GM18907 (cell line): ENCODE measurements at regions not wholly inside any gene's neighbourhood (a gene's known extent, or its start where the extent isn't known, plus 50 kb on each side); places are given as distances from the start of the nearest gene placed in this dataset.
"Not testable (repeated sequence)": the region's sequence is repeated elsewhere in the genome, so short reads cannot be mapped to it uniquely, and the experiment has no call there.

Experiments
- ATAC-seq: cut with Tn5 transposase; IDR thresholded peaks from one replicate; pipeline ENCODE4 v1.9.1; 2021; ENCODE audit warnings: mild to moderate bottlenecking, moderate library complexity; ENCODE audit not compliant: unreplicated experiment

GRCh38 chr22:23397613-23398567, 182.2 kb downstream of the IGLL1 start:
- ATAC-seq, result no peak

DNA sequence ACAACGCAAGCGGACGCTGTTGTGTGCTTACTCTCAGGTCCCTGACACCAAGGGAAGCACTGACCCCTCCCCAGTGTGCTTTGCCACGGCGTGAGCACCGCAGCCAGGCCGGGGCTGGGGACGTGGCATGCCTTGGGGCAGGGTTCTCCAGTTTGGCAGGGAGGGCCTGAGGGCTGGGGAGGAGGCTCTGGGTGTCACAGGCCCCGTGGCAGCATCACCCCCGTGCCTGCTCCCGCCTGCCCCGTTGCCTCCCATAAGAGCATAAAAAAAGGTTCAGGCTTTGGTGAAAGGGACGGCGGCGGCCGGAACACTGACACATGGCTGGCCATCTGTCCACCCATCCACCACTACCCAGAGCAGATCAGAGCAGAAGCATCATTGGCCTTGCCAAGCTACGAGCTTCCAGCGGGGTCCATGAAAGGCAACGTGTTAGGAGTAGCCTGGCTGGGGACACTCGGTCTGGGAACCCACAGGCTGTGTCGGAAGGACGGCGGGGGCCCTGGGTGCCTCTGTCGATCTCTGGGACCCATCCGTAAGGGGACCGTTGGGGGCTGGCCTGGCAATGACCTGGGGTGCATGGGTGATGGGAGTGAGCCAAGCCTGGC, 183.0 kb downstream of the IGLL1 start:
- no peak for ATAC-seq

DNA sequence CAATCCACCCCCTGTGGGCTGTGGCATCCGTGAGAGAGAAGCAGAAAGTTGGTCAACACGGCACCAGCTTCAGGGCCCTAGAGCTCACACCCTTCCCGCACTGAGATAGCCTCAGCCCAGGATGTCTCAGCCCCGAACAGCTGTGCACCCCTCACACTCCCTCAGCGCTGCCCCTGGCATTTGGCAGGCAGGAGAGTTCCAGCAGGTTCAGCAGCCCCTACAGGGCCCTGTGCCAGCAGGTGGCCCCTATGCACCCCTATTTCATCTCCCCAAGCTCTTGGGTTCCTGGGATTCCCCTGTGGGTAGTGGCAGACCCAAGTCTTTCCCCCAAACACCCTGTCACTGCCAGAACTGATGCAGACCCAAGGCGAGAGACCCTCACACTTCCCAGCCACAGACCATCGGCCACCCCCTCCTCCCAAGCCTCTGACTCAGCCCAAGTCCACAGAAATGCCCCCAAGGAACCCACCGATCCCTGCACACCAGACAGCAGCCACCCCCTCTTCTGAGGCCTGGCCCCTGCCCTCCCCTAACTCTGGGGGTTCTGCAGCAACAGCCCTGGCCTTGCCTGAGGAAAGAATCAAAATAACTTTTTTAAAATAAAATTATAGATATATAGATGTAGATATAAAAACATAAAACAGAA, 183.6 kb downstream of the IGLL1 start:
- no peak for ATAC-seq

DNA sequence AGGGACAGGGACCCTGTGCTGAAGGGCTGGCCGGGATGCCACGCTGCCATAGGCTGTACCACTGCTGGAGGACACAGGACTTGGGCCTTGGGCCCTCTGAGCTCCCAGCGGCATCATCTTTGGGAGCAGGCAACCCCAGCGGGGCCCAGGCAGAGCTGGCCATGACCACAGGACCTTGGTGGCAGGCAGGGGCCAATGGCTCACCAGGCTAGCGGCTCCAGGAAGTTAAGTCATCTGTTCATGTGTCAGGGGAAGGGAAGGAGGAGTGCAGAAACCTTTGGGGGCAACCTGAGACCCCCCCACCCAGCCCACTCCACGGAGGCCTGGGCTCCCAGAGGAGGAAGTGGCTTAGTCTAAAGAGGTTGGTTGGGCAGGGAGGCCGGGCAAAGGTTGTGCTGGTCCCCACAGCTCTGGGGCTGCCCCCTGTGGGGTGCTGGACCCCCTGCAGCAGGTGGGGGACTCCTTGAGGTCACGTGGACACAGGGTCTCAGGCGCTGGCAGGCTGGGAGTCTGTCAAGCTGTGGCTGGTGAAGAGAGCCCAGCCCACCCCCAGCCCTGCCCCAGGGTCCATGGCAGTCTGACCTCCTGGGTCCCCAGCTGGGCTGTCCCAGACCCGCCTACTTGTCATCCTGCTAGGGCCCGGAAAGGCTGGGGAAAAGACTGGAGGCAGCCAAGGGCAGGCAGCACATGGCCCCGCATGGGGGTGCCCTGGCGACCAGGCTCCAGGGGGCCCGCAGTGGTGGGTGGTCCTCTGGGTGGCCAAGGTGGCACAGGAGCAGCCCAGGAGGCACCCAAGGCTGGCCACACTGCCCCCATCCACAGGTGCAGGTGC, 184.3 kb downstream of the IGLL1 start:
- ATAC-seq, result no peak

GRCh38 chr22:23394525-23395326, 185.4 kb downstream of the IGLL1 start:
- ATAC-seq, result no peak

DNA sequence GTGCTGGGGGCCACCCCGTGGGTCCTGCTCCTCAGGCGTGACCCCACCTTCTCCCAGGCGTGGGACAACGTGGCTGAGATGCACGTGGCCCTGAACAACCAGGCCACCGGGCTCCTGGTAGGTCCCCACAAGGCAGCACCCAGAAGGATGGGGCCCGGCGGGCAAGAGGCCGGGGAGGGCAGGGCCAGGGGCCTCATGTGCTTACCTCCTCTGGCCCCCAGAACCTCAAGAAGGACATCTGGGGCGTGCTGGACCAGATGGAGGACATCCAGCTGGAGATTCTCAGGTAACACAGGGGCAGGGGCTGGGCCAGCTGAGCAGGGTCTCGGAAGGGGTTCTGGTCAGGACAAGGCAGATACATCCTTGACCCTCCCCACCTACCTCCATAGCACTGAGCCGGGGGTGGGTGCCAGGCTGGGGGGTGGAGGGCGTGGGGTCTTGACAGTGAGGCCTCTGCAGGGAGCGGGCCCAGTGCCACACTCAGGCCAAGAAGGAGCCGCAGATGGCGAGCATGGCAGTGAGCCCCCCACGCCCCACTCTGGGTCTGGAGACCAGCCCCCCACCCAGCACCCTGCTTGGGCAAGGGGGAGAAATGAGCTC, 186.3 kb downstream of the IGLL1 start:
- ATAC-seq, result no peak

DNA sequence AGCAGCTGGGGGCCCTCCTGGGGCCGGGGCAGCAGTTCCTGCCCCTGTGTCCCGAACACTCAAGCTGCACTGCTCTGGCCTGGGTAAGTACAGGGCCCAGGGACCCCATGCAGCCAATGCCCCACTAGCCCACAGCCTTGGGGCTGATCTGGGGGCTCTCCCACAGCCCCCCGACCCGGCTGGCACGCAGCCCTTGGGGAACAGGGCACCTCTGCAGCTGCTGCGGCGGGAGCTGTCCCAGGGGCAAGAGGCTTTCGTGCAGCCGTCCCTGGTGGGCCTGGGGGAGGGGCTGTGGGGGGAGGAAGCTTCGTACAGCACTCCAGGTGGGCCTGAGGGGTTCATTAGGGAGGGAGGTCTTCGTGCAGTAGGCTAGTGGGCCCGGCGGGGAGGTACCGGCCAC, 186.9 kb downstream of the IGLL1 start:
- not testable (repeated sequence) for ATAC-seq

DNA sequence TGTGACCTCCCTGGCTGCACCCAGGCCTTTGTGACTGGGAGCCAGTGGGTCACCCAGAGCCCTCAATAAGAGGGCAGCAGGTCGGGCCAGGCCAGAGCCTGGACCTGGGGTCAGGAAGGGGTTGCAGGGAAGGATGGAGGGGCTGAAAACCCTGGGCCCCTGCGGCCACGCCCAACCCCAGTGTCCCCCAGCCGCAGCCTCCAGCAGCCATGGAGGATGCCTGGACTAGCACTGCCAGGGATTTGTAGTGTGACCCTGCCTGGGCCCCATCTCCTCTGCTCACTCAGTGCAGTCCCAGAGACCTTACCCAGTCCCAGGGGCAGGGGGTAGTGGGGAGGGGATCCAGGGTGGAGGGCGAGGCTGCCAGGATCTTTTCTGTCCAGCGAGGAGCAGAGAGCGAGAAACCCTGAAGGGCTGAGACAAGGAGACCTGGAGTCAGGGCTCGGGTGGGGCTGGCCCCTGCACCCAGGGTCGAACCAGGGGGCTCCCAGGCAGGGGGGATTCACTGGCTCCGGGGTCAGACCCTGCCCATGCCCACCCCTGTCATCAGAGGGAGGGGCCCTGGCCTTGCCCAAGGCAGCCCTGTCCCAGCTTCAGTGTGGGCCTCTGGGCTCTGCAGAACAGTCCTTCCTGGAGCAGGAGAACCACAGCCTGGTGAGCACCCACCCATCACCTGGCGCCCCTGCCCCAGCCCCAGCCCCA, 187.5 kb downstream of the IGLL1 start:
- no peak for ATAC-seq

DNA sequence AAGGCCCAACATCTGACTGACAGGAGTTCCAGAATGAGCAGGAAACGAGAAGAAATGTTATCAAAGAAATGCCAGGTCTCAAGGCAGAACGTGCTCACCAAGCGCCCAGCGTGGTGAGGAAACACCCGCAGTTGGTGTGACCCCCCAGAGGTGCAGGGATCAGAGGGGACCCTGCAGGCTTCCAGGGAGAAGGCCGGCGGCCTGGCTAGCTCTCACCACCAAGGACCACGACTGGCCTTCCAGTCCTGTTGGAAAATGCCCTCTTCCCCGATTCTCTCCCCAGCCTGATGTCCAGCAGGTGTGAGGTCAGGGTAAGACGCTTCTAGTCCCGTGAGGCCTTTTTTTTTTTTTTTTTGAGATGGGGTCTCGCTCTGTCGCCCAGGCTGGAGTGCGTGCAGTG, 189.1 kb downstream of the IGLL1 start:
- no peak for ATAC-seq

GRCh38 chr22:23389271-23390071, 190.6 kb downstream of the IGLL1 start:
- ATAC-seq, result no peak

- ATAC-seq, result no peak
These were observed 191.6 kb downstream of the IGLL1 start for GRCh38 chr22:23388517-23388890.

- ATAC-seq, result no peak
These were observed 192.1 kb downstream of the IGLL1 start for GRCh38 chr22:23387827-23388516.

DNA sequence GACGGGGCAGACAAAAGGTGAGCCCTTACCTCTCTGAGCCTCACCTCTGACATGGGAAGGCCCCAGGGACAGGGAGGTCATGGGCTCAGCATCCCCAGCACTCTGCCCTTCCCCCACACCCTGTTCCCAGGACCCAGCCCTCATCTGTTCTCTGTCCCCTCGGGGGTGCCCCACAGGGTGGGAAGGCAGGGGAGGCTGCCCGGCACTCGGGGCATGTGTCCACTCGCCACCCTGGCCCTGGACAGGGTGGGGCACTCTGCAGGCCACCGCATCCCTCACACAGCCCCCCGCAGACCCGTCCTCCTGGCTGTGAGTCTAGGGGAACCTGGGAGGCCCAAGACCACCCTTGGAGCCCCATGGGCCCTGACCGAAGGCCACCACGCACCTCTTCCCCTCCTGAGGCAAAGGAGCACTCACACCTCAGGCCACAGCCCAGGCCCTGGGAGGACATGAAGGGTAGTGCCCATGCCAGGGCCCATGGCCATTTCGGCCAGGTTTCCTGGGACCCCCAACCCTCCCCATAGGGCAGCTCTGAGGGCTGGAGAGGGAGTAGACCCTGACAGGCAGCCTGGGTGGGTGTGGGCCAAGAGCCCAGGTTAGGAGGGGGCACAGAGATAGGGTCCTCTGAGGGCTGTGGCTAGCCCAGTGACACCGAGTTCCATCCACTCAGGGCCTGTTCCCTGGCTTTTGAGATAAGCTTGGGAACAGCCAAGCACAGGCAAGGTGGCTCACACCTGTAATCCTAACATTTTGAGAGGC, 193.1 kb downstream of the IGLL1 start:
- ATAC-seq, result no peak

- peak; percentile 48 for ATAC-seq
These were observed 194.1 kb downstream of the IGLL1 start for GRCh38 chr22:23385678-23386631.

GRCh38 chr22:23384923-23385677, 195.0 kb downstream of the IGLL1 start:
- ATAC-seq, result no peak
